ENCODE measurements at regions not wholly inside any gene's neighbourhood (a gene's known extent, or its start where the extent isn't known, plus 50 kb on each side); places are given as distances from the start of the nearest gene placed in this dataset.

DNA sequence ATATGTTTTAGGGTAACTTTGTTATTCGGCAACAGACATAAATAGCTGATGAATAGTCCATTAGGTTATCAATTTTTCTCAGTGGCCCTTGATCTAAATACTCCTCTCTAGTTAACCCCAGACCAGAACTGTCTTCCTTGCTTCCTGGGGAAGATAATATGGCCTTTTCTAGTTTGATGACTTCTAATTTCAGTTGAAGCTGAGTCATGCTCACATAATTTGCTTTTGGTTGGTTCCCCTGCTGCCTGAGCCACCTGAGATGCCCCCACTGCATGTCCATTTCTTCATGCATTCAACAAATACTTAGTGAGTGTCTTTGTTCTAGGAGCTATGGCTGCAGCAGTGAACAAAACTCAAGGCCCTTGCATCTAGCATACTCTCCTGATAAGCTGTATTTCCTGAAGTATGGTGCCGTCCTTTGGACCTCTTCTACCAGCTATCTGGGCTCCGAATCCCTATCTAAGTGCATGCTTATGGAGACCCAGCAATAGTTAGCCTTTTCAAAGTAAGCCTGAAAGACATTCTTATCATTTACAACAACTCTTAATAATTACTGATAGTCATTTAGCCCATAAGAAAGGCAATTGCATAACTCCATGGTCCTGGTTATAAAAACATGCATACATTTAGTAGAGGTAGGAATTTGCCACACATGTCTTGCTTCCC, 84.5 kb upstream of the SLC12A2 start:
- no peak for DNase-seq
- WGBS, 2 donors: 97 to 99% methylated on average over 3 of the region's 3 CpGs
- H3K27me3 ChIP-seq (ENCODE audit: control insufficient read depth in 3 of 3, insufficient read depth in 3 of 3, low read length in 2 of 3): no peaks in the 10 kb centered on the region
- peaks cover 0 to 4% (median 0%) of the 10 kb centered on the region in 5 donors for H3K4me1 ChIP-seq (ENCODE audit: control insufficient read depth in 5 of 5, insufficient read depth in 5 of 5, low read length in 5 of 5)
- H3K9ac ChIP-seq (ENCODE audit: insufficient read depth in 1 of 2, low read length in 2 of 2): no peak overlapping the region
- TF ChIP-seq, protein P1, sequence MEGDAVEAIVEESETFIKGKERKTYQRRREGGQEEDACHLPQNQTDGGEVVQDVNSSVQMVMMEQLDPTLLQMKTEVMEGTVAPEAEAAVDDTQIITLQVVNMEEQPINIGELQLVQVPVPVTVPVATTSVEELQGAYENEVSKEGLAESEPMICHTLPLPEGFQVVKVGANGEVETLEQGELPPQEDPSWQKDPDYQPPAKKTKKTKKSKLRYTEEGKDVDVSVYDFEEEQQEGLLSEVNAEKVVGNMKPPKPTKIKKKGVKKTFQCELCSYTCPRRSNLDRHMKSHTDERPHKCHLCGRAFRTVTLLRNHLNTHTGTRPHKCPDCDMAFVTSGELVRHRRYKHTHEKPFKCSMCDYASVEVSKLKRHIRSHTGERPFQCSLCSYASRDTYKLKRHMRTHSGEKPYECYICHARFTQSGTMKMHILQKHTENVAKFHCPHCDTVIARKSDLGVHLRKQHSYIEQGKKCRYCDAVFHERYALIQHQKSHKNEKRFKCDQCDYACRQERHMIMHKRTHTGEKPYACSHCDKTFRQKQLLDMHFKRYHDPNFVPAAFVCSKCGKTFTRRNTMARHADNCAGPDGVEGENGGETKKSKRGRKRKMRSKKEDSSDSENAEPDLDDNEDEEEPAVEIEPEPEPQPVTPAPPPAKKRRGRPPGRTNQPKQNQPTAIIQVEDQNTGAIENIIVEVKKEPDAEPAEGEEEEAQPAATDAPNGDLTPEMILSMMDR (IDR thresholded peaks at IDR 0.05; ENCODE audit: control extremely low read depth, extremely low read depth): no peak
- no peaks in the 10 kb centered on the region for H3K9me3 ChIP-seq (ENCODE audit: control insufficient read depth in 4 of 4, insufficient read depth in 3 of 4, low read length in 3 of 4)
- H3K36me3 ChIP-seq (ENCODE audit: control insufficient read depth in 4 of 4, insufficient read depth in 4 of 4, low read length in 4 of 4): peaks cover 0 to 2% (median 0%) of the 10 kb centered on the region in 4 donors
- H3K27ac ChIP-seq (ENCODE audit: low read depth in 1 of 2, low read length in 1 of 2): no peak overlapping the region
- no peak for ATAC-seq (ENCODE audit: insufficient read depth, low FRiP score)
- H3K4me3 ChIP-seq: no peak overlapping the region

DNA sequence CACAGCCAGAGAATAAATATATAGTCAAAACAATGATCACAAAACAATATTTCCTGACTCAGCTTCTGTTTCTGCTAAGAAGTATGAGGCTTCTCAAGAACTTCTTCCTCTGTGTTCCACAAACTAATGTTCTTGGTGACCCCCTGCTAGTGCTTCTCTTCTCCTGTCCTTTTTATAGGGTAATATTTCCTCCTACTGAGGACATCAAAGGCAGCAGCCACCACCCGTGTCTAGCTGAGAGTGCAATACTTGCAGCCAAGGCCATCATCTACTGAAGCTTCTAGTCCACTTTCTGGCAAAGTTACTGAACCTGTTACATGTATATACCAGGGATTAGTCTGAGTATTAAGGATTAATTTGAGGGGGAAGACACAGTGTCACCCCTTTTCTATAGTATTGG, 83.7 kb upstream of the SLC12A2 start:
- WGBS, 2 donors: 79 to 94% methylated on average over 1 of the region's 1 CpG

DNA sequence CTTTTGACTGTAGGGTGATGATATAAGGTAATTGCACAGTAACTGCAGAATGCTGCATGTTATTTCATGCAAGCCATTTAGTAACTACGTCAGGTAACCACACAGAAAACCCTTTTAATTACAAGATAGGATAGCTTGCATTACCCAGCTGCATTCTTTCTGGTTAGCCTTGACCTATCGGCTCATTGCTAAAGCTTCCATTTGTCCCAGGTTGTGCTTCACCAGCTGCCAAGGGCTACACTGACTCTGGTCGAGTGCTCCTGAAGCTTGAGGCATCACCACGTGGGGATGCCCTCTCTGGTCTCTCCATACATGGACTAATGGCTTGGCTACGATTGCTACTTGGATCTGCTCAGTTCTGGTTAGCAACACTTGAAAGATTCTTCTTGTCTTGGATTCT, 81.1 kb upstream of the SLC12A2 start:
- no peaks in the 10 kb centered on the region for H3K9me3 ChIP-seq (ENCODE audit: control insufficient read depth in 4 of 4, insufficient read depth in 3 of 4, low read length in 3 of 4)
- H3K9ac ChIP-seq (ENCODE audit: insufficient read depth in 1 of 2, low read length in 2 of 2): no peak overlapping the region
- DNase-seq (no peak), ATAC-seq (ENCODE audit: insufficient read depth, low FRiP score) (no peak)
- H3K4me1 ChIP-seq (ENCODE audit: control insufficient read depth in 5 of 5, insufficient read depth in 5 of 5, low read length in 5 of 5): peaks cover 0 to 4% (median 0%) of the 10 kb centered on the region in 5 donors
- H3K27ac ChIP-seq (ENCODE audit: low read depth in 1 of 2, low read length in 1 of 2): no peak overlapping the region
- peaks cover 0 to 2% (median 0%) of the 10 kb centered on the region in 4 donors for H3K36me3 ChIP-seq (ENCODE audit: control insufficient read depth in 4 of 4, insufficient read depth in 4 of 4, low read length in 4 of 4)
- no peaks in the 10 kb centered on the region for H3K27me3 ChIP-seq (ENCODE audit: control insufficient read depth in 3 of 3, insufficient read depth in 3 of 3, low read length in 2 of 3)
- no peak overlapping the region for H3K4me3 ChIP-seq
- WGBS, 2 donors: 87 to 95% methylated on average over 5 of the region's 5 CpGs
- TF ChIP-seq, protein P1 (IDR thresholded peaks at IDR 0.05; ENCODE audit: control extremely low read depth, extremely low read depth): no peak

More for the DNA sequence above, 83.7 kb upstream of the SLC12A2 start:
- no peak for ATAC-seq (ENCODE audit: insufficient read depth, low FRiP score)
- Histone ChIP-seq H3K36me3 (ENCODE audit: control insufficient read depth in 4 of 4, insufficient read depth in 4 of 4, low read length in 4 of 4) (peaks cover 0 to 2% (median 0%) of the 10 kb centered on the region in 4 donors), H3K27me3 (ENCODE audit: control insufficient read depth in 3 of 3, insufficient read depth in 3 of 3, low read length in 2 of 3) (no peaks in the 10 kb centered on the region), H3K4me1 (ENCODE audit: control insufficient read depth in 5 of 5, insufficient read depth in 5 of 5, low read length in 5 of 5) (peaks cover 0 to 4% (median 0%) of the 10 kb centered on the region in 5 donors), H3K9ac (ENCODE audit: insufficient read depth in 1 of 2, low read length in 2 of 2) (no peak overlapping the region), H3K9me3 (ENCODE audit: control insufficient read depth in 4 of 4, insufficient read depth in 3 of 4, low read length in 3 of 4) (no peaks in the 10 kb centered on the region), H3K27ac (ENCODE audit: low read depth in 1 of 2, low read length in 1 of 2) (no peak overlapping the region), H3K4me3 (no peak overlapping the region)
- TF ChIP-seq, protein P1 (IDR thresholded peaks at IDR 0.05; ENCODE audit: control extremely low read depth, extremely low read depth): no peak
- no peak for DNase-seq

DNA sequence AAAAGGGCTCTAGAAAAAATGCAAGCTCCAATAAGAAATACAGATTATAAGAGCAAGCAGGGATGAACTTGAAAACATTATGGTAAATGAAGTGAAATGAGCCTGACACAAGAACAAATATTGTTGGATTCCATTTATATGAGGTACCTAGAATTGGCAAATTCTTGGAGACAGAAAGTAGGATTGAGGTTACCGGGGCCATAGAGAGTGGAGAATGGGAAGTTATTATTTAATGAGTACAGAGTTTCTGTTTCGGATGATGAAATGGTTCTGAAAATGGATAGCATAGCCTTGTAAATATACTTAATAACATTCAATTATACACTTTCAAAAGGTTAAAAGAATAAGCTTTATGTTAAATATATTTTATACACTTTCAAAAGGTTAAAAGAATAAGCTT, 75.6 kb upstream of the SLC12A2 start:
- H3K36me3 ChIP-seq (ENCODE audit: control insufficient read depth in 4 of 4, insufficient read depth in 4 of 4, low read length in 4 of 4): no peaks in the 10 kb centered on the region
- H3K27ac ChIP-seq (ENCODE audit: low read depth in 1 of 2, low read length in 1 of 2): no peak overlapping the region
- H3K9ac ChIP-seq (ENCODE audit: insufficient read depth in 1 of 2, low read length in 2 of 2): no peak overlapping the region
- DNase-seq (no peak), ATAC-seq (ENCODE audit: insufficient read depth, low FRiP score) (no peak)
- H3K4me3 ChIP-seq: no peak overlapping the region
- H3K27me3 ChIP-seq (ENCODE audit: control insufficient read depth in 3 of 3, insufficient read depth in 3 of 3, low read length in 2 of 3): no peaks in the 10 kb centered on the region
- H3K4me1 ChIP-seq (ENCODE audit: control insufficient read depth in 5 of 5, insufficient read depth in 5 of 5, low read length in 5 of 5): no peaks in the 10 kb centered on the region
- TF ChIP-seq, protein P1 (IDR thresholded peaks at IDR 0.05; ENCODE audit: control extremely low read depth, extremely low read depth): no peak
- 75 to 90% methylated on average over 2 of the region's 2 CpGs for WGBS, 2 donors
- no peaks in the 10 kb centered on the region for H3K9me3 ChIP-seq (ENCODE audit: control insufficient read depth in 4 of 4, insufficient read depth in 3 of 4, low read length in 3 of 4)
